PC-3 (cell line): ENCODE measurements at regions not wholly inside any gene's neighbourhood (a gene's known extent, or its start where the extent isn't known, plus 50 kb on each side); places are given as distances from the start of the nearest gene placed in this dataset.
A peak's percentile ranks its signal among the peaks of the same experiment; 100 is the strongest.

ENCODE experiments used
- ATAC-seq: fragments of 200-7000 bp; cut with Tn5 transposase; 2 replicates; pipeline ENCODE4 v1.9.1; 2020; ENCODE audit warnings: mild to moderate bottlenecking, moderate library complexity
- BruUV-seq: library from RNA; stranded (reverse); fragments of 400-500 nt; replicated peaks from 2 replicates; lab custom pipeline; 2021; lab: Mats Ljungman, UMichigan
- CTCF ChIA-PET: fragments of 300-600 bp; sonication (Branson Sonifier 250); formaldehyde crosslinking; loops from one replicate; lab custom pipeline; 2022; ENCODE audit warnings: antibody characterized with exemption; lab: Charles Lee
- POLR2A ChIA-PET: fragments of 300-600 bp; sonication (Branson Sonifier 250); formaldehyde crosslinking; loops from one replicate; lab custom pipeline; 2022; ENCODE audit warnings: antibody characterized with exemption; ENCODE audit not compliant: unreplicated experiment; lab: Charles Lee
- DNase-seq: peaks from one replicate; pipeline ENCODE4 v3.0.0-alpha.2; 2015
- H2AFZ ChIP-seq: fragments of 300-600 bp; sonication (generic); 2 replicates; pipeline ENCODE4 v1.6.0; 2016; ENCODE audit warnings: antibody characterized with exemption, low read length
- H3F3A ChIP-seq: fragments of 300-600 bp; sonication (generic); one replicate; pipeline ENCODE4 v1.6.0; 2017; ENCODE audit warnings: antibody characterized with exemption, low read length, control low read depth, mild to moderate bottlenecking; ENCODE audit not compliant: unreplicated experiment
- H3K27ac ChIP-seq: fragments of 300-600 bp; sonication (generic); 2 replicates; pipeline ENCODE4 v1.5.1; 2016; ENCODE audit warnings: mild to moderate bottlenecking, low read length
- H3K27me3 ChIP-seq: fragments of 300-600 bp; sonication (generic); 2 replicates; pipeline ENCODE4 v1.6.1; 2016; ENCODE audit warnings: low read length, mixed read lengths
- H3K36me3 ChIP-seq: fragments of 300-600 bp; sonication (generic); 2 replicates; pipeline ENCODE4 v1.6.1; 2016; ENCODE audit warnings: low read depth, mixed run types, low read length, mixed read lengths
- H3K4me1 ChIP-seq: fragments of 300-600 bp; sonication (generic); 2 replicates; pipeline ENCODE4 v1.5.1; 2016; ENCODE audit warnings: low read length; ENCODE audit not compliant: insufficient read depth
- H3K4me2 ChIP-seq: fragments of 300-600 bp; sonication (generic); 2 replicates; pipeline ENCODE4 v1.6.0; 2016; ENCODE audit warnings: low read length
- H3K4me3 ChIP-seq: fragments of 300-600 bp; sonication (generic); 2 replicates; pipeline ENCODE4 v1.5.1; 2016; ENCODE audit warnings: mild to moderate bottlenecking, low read length, mixed read lengths
- H3K79me2 ChIP-seq: fragments of 300-600 bp; sonication (generic); 2 replicates; pipeline ENCODE4 v1.6.1; 2017; ENCODE audit warnings: low read length, mixed read lengths
- H3K9ac ChIP-seq: fragments of 300-600 bp; sonication (generic); 2 replicates; pipeline ENCODE4 v1.6.0; 2016; ENCODE audit warnings: mild to moderate bottlenecking, low read length
- H3K9me2 ChIP-seq: fragments of 300-600 bp; sonication (generic); replicated peaks from 2 replicates; pipeline ENCODE4 v1.6.1; 2016; ENCODE audit warnings: mixed run types, low read length, mixed read lengths
- H3K9me3 ChIP-seq: fragments of 300-600 bp; sonication (generic); 2 replicates; pipeline ENCODE4 v1.6.1; 2016; ENCODE audit warnings: low read length, mixed read lengths
- H4K20me1 ChIP-seq: fragments of 300-600 bp; sonication (generic); 2 replicates; pipeline ENCODE4 v1.6.1; 2016; ENCODE audit warnings: low read length, mixed read lengths
- EZH2 ChIP-seq: fragments of 300-600 bp; sonication (generic); IDR thresholded peaks from one replicate; pipeline ENCODE4 v1.6.1; 2017; ENCODE audit warnings: antibody characterized with exemption, mild to moderate bottlenecking, low read length; ENCODE audit not compliant: unreplicated experiment
- EZH2phosphoT487 ChIP-seq: fragments of 300-600 bp; sonication (generic); IDR thresholded peaks from 2 replicates; pipeline ENCODE4 v1.6.1; 2018; ENCODE audit warnings: mild to moderate bottlenecking, antibody characterized with exemption, low read length, borderline replicate concordance
- intact Hi-C: fragments of 100-400 bp; cut with micrococcal nuclease; formaldehyde crosslinking; loops from 2 replicates; pipeline ENCODE4 v1.9.0; 2023
- TF ChIP-seq, protein P1 (sequence below): fragments of 300-600 bp; sonication (generic); conservative IDR thresholded peaks from 2 replicates; pipeline ENCODE4 v1.5.1; 2017; ENCODE audit warnings: antibody characterized with exemption, low read depth, mild to moderate bottlenecking, low read length

DNA sequence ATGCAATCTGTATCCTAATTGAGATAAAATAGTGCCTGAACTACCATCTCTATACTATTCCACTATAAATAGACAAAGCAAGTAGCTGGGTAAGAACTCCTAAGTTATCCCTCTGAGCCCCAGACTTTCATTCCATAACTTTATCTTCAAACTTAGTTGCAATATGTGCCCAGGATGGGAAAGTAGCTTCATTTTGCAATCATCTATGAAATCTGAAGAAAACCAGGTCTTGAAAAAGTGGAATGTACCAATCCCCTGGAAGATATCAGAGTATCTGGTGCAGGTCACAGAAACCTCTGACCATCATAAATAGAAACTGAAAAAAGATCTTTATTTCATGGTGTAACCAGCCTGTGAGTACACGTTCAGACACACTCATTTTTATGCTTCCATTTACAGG lies 78.1 kb upstream of the TMEM178A start:
- H3K9me2 ChIP-seq: no peaks in the 10 kb centered on the region
- CTCF ChIA-PET: no interaction called here
- no peaks in the 10 kb centered on the region for H3K79me2 ChIP-seq
- no peak overlapping the region for H3K4me2 ChIP-seq
- H3K4me1 ChIP-seq: no peaks in the 10 kb centered on the region
- H3K27ac ChIP-seq: no peak overlapping the region
- no peaks in the 10 kb centered on the region for H4K20me1 ChIP-seq
- BruUV-seq: no TSS peak
- no peaks in the 10 kb centered on the region for H3K27me3 ChIP-seq
- intact Hi-C loops: no loop called here
- POLR2A ChIA-PET: no interaction called here
- H3K36me3 ChIP-seq: no peaks in the 10 kb centered on the region
- no peak overlapping the region for H3K9ac ChIP-seq
- no peaks in the 10 kb centered on the region for H3F3A ChIP-seq
- TF ChIP-seq, protein P1, sequence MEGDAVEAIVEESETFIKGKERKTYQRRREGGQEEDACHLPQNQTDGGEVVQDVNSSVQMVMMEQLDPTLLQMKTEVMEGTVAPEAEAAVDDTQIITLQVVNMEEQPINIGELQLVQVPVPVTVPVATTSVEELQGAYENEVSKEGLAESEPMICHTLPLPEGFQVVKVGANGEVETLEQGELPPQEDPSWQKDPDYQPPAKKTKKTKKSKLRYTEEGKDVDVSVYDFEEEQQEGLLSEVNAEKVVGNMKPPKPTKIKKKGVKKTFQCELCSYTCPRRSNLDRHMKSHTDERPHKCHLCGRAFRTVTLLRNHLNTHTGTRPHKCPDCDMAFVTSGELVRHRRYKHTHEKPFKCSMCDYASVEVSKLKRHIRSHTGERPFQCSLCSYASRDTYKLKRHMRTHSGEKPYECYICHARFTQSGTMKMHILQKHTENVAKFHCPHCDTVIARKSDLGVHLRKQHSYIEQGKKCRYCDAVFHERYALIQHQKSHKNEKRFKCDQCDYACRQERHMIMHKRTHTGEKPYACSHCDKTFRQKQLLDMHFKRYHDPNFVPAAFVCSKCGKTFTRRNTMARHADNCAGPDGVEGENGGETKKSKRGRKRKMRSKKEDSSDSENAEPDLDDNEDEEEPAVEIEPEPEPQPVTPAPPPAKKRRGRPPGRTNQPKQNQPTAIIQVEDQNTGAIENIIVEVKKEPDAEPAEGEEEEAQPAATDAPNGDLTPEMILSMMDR: no peak
- TF ChIP-seq EZH2phosphoT487 (no peak), EZH2 (no peak)
- H3K9me3 ChIP-seq: no peaks in the 10 kb centered on the region
- H3K4me3 ChIP-seq: no peak overlapping the region
- ATAC-seq: no peak
- no peak for DNase-seq
- H2AFZ ChIP-seq: no peak overlapping the region

DNA sequence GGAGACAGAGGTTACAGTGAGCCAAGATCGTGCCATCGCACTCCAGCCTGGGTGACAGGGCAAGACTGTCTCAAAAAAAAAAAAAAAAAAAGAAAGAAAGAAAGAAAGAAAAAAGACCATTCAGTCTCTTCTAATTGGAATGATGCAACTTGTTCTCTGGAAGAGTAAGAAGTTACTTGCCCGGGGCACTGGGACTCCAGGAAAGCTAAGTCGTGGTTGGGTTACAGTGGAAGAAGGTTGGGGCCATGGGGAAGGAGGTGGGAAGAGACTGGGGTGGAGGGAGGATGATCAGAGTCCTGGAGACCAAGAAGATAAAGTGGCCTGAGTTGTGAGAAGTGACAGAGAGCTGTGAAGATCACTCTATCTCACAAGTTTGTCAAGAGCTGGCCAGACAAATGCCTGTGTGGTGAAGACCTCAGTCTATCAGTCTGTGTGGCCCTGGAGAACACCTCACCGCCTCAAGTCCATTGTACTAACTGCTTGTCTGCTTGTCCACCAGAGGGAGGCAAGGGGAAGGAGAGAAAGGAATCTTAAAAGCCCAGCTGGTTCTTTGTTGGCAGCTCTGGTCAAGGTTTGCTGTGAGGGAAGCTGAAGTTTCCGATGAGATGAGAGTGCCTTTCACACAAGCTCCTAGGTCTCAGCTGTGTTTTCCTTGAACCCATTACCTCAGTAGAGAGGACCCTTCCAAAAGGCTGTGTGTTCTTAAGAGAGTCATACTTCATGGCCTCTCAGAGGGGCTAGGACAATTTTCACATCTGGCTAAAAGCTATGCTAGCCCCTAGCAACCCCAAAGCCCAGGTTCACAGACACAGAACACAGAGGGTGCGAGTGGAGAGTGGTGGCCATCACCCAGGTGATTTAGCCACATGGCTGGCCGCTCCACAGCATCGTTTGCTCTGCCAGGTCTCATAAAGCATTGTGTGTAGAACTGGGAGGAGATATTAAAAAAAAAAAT lies 72.0 kb upstream of the TMEM178A start:
- Histone ChIP-seq H3K27me3 (no peaks in the 10 kb centered on the region), H4K20me1 (no peaks in the 10 kb centered on the region), H3K4me3 (no peak overlapping the region), H3K79me2 (no peaks in the 10 kb centered on the region), H3F3A (no peaks in the 10 kb centered on the region), H3K9me3 (no peaks in the 10 kb centered on the region), H2AFZ (peak overlapping the region; percentile 10; the same call in 1 of the 2 replicates), H3K27ac (no peak overlapping the region), H3K9me2 (no peaks in the 10 kb centered on the region), H3K9ac (no peak overlapping the region), H3K4me1 (no peaks in the 10 kb centered on the region), H3K36me3 (no peaks in the 10 kb centered on the region), H3K4me2 (no peak overlapping the region)
- TF ChIP-seq EZH2phosphoT487 (no peak), EZH2 (no peak)
- TF ChIP-seq, protein P1: peak; percentile 85
- POLR2A ChIA-PET: no interaction called here
- ATAC-seq (peak; percentile 97), DNase-seq (peak; percentile 79)
- CTCF ChIA-PET: interaction anchor here (0.6 to 2.5 kb wide), 10 partner anchors 23 to 419 kb away, joined by 3 to 30 read pairs (median 4); no protein-coding TSS in a partner anchor
- intact Hi-C loops: loop anchor here (1.0 kb wide), 3 partner anchors 80 to 137 kb away; no protein-coding TSS in a partner anchor
- no TSS peak for BruUV-seq

DNA sequence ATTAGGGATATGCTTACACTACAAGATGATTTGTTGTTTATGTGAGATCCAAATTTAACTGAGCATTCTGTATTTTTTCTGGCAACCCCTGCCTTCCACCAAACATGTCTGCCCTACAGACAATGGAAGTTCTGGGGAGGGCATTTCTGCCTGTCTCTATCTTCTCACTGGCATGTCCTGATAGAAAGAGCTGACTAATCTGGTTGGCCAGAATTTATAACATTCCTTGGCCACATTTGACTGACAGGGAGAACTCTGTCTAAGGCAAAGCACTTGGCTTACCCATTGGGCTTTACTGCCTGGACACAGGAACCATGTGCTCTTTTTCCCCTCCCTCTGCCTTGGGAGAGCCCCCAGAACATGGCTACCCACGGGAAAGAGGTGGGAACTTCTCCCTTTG lies 70.6 kb upstream of the TMEM178A start:
- intact Hi-C loops: no loop called here
- Histone ChIP-seq H3K9me2 (no peaks in the 10 kb centered on the region), H3K4me2 (no peak overlapping the region), H3F3A (no peaks in the 10 kb centered on the region), H3K4me3 (no peak overlapping the region), H3K9ac (no peak overlapping the region), H2AFZ (no peak overlapping the region), H3K4me1 (no peaks in the 10 kb centered on the region), H3K27ac (no peak overlapping the region), H3K36me3 (no peaks in the 10 kb centered on the region), H3K27me3 (no peaks in the 10 kb centered on the region), H3K79me2 (no peaks in the 10 kb centered on the region), H3K9me3 (no peaks in the 10 kb centered on the region), H4K20me1 (no peaks in the 10 kb centered on the region)
- ChIA-PET POLR2A (no interaction called here), CTCF (no interaction called here)
- BruUV-seq: no TSS peak
- ATAC-seq (no peak), DNase-seq (no peak)
- TF ChIP-seq EZH2phosphoT487: no peak
- TF ChIP-seq EZH2: no peak
- TF ChIP-seq, protein P1: no peak
